Neural cell (in vitro differentiated cells): ENCODE measurements at regions not wholly inside any gene's neighbourhood (a gene's known extent, or its start where the extent isn't known, plus 50 kb on each side); places are given as distances from the start of the nearest gene placed in this dataset.
"Not testable (repeated sequence)": the region's sequence is repeated elsewhere in the genome, so short reads cannot be mapped to it uniquely, and the experiment has no call there.

Experiments used
- H2AFZ ChIP-seq: fragments of 200-600, 300-800 bp; sonication (generic), shearing (Covaris generic); 2 replicates; pipeline ENCODE4 v1.6.0; 2014; ENCODE audit warnings: low read depth, mild to moderate bottlenecking, antibody characterized with exemption, low read length, moderate library complexity
- H3F3A ChIP-seq: fragments of 200-600 bp; shearing (Covaris generic); 2 replicates; pipeline ENCODE4 v1.6.1; 2016; ENCODE audit warnings: mild to moderate bottlenecking, moderate library complexity, mixed read lengths, antibody characterized with exemption, low read length; ENCODE audit not compliant: insufficient read depth, poor library complexity, severe bottlenecking
- H3K27ac ChIP-seq: fragments of 200-600, 300-800 bp; sonication (generic), shearing (Covaris generic); 2 replicates; pipeline ENCODE4 v1.5.1; 2014; ENCODE audit warnings: mild to moderate bottlenecking, low read length, moderate library complexity
- H3K27me3 ChIP-seq: fragments of 300-800, 200-600 bp; sonication (generic), shearing (Covaris generic); 2 replicates; pipeline ENCODE4 v1.6.0; 2014; ENCODE audit warnings: mild to moderate bottlenecking, low read depth, low read length, moderate library complexity; ENCODE audit not compliant: insufficient read depth
- H3K36me3 ChIP-seq: fragments of 300-800, 200-600 bp; sonication (generic), shearing (Covaris generic); 2 replicates; pipeline ENCODE4 v1.5.1; 2014; ENCODE audit warnings: mild to moderate bottlenecking, antibody characterized with exemption, low read length, moderate library complexity; ENCODE audit not compliant: insufficient read depth
- H3K4me2 ChIP-seq: fragments of 300-800, 200-600 bp; sonication (generic), shearing (Covaris generic); 2 replicates; pipeline ENCODE4 v1.6.0; 2014; ENCODE audit warnings: mild to moderate bottlenecking, low read length
- H3K4me3 ChIP-seq: fragments of 300-800, 200-600 bp; sonication (generic), shearing (Covaris generic); 2 replicates; pipeline ENCODE4 v1.5.1; 2014; ENCODE audit warnings: mild to moderate bottlenecking, low read length, moderate library complexity
- H3K79me2 ChIP-seq: fragments of 200-600 bp; shearing (Covaris generic); replicated peaks from 2 replicates; pipeline ENCODE4 v1.6.0; 2014; ENCODE audit warnings: mild to moderate bottlenecking, low read length, moderate library complexity; ENCODE audit not compliant: insufficient read depth
- H3K9ac ChIP-seq: fragments of 300-800, 200-600 bp; sonication (generic), shearing (Covaris generic); 2 replicates; pipeline ENCODE4 v1.6.1; 2016; ENCODE audit warnings: mild to moderate bottlenecking, low read length, mixed read lengths
- H3K9me2 ChIP-seq: fragments of 200-600 bp; shearing (Covaris generic); 2 replicates; pipeline ENCODE4 v1.6.1; 2016; ENCODE audit warnings: mild to moderate bottlenecking, low read length, mixed read lengths; ENCODE audit not compliant: insufficient read depth
- H3K9me3 ChIP-seq: fragments of 200-600, 300-800 bp; sonication (generic), shearing (Covaris generic); 2 replicates; pipeline ENCODE4 v1.6.1; 2016; ENCODE audit warnings: mild to moderate bottlenecking, mixed run types, low read length, moderate library complexity, mixed read lengths
- H4K20me1 ChIP-seq: fragments of 200-600 bp; shearing (Covaris generic); 2 replicates; pipeline ENCODE4 v1.6.1; 2016; ENCODE audit warnings: mild to moderate bottlenecking, mixed run types; ENCODE audit not compliant: insufficient read depth
- CTCF ChIP-seq: fragments of 450-650 bp; IDR thresholded peaks from 2 replicates; pipeline ENCODE4 v1.5.1; 2014; ENCODE audit warnings: antibody characterized with exemption, mild to moderate bottlenecking, moderate library complexity; ENCODE audit not compliant: poor library complexity, severe bottlenecking
- EP300 ChIP-seq: fragments of 450-650 bp; conservative IDR thresholded peaks from 2 replicates; pipeline ENCODE4 v1.6.1; 2014; ENCODE audit warnings: antibody characterized with exemption, mild to moderate bottlenecking, moderate library complexity; ENCODE audit not compliant: poor library complexity, severe bottlenecking
- EZH2 ChIP-seq: fragments of 200-600, 300-800 bp; shearing (Covaris generic), sonication (generic); IDR thresholded peaks from 2 replicates; pipeline ENCODE4 v1.6.1; 2014; ENCODE audit warnings: antibody characterized with exemption, low read length, borderline replicate concordance, mild to moderate bottlenecking; ENCODE audit not compliant: insufficient read depth, poor library complexity, severe bottlenecking
- MXI1 ChIP-seq: fragments of 450-650 bp; conservative IDR thresholded peaks from 2 replicates; pipeline ENCODE4 v1.6.1; 2014; ENCODE audit warnings: antibody characterized with exemption, mild to moderate bottlenecking; ENCODE audit not compliant: poor library complexity, severe bottlenecking
- POLR2AphosphoS5 ChIP-seq: IDR thresholded peaks from 2 replicates; pipeline ENCODE4 v1.6.1; 2012
- RAD21 ChIP-seq: fragments of 450-650 bp; conservative IDR thresholded peaks from 2 replicates; pipeline ENCODE4 v1.6.1; 2014; ENCODE audit warnings: antibody characterized with exemption, mild to moderate bottlenecking, moderate library complexity
- REST ChIP-seq: IDR thresholded peaks from 2 replicates; pipeline ENCODE4 v1.6.1; 2012; ENCODE audit warnings: borderline replicate concordance
- SMC3 ChIP-seq: fragments of 450-650 bp; conservative IDR thresholded peaks from 2 replicates; pipeline ENCODE4 v1.6.1; 2014; ENCODE audit warnings: antibody characterized with exemption, mild to moderate bottlenecking, moderate library complexity; ENCODE audit not compliant: poor library complexity
- TAF1 ChIP-seq: IDR thresholded peaks from 2 replicates; pipeline ENCODE4 v1.6.1; 2012; ENCODE audit warnings: low read depth

GRCh38 chr2:198857246-198857645 is 600.5 kb downstream of the SATB2 start:
- TF ChIP-seq TAF1 (no peak), EP300 (no peak), RAD21 (no peak), SMC3 (no peak), CTCF (no peak), MXI1 (no peak), POLR2AphosphoS5 (no peak), REST (no peak), EZH2 (no peak)
- H3K9me3 ChIP-seq = peaks cover 6% of the 10 kb centered on the region

GRCh38 chr2:198855746-198856145 is 602.0 kb downstream of the SATB2 start:
- not testable (repeated sequence) for H3F3A ChIP-seq, H2AFZ ChIP-seq, H3K36me3 ChIP-seq, H3K9me3 ChIP-seq, H3K27ac ChIP-seq, H3K4me2 ChIP-seq, H3K9me2 ChIP-seq, H3K9ac ChIP-seq, H3K4me3 ChIP-seq, H3K79me2 ChIP-seq, H3K27me3 ChIP-seq, H4K20me1 ChIP-seq

More at GRCh38 chr2:198857246-198857645, 600.5 kb downstream of the SATB2 start:
- Histone ChIP-seq H3K79me2 (no peaks in the 10 kb centered on the region), H3K27me3 (no peaks in the 10 kb centered on the region), H3K4me3 (no peak overlapping the region), H3K4me2 (no peak overlapping the region), H2AFZ (no peak overlapping the region), H3K9me2 (no peaks in the 10 kb centered on the region), H3K36me3 (no peaks in the 10 kb centered on the region), H4K20me1 (no peaks in the 10 kb centered on the region), H3K27ac (no peak overlapping the region), H3F3A (no peaks in the 10 kb centered on the region), H3K9ac (no peak overlapping the region)

- no peaks in the 10 kb centered on the region for H3K27me3 ChIP-seq
Observed at GRCh38 chr2:198852248-198852647, 605.5 kb downstream of the SATB2 start.

More at GRCh38 chr2:198852248-198852647, 605.5 kb downstream of the SATB2 start:
- H3K27ac ChIP-seq = no peak overlapping the region
- no peaks in the 10 kb centered on the region for H3F3A ChIP-seq
- no peak for TF ChIP-seq MXI1
- no peak for TF ChIP-seq EZH2
- no peak for TF ChIP-seq TAF1
- no peak for TF ChIP-seq CTCF
- TF ChIP-seq RAD21 = no peak
- no peak for TF ChIP-seq POLR2AphosphoS5
- no peak for TF ChIP-seq REST
- TF ChIP-seq EP300 = no peak
- no peak for TF ChIP-seq SMC3
- no peaks in the 10 kb centered on the region for H3K36me3 ChIP-seq
- H3K4me3 ChIP-seq = no peak overlapping the region
- no peaks in the 10 kb centered on the region for H3K79me2 ChIP-seq
- no peak overlapping the region for H3K9ac ChIP-seq
- H3K9me2 ChIP-seq = no peaks in the 10 kb centered on the region
- no peaks in the 10 kb centered on the region for H4K20me1 ChIP-seq
- no peak overlapping the region for H2AFZ ChIP-seq
- H3K4me2 ChIP-seq = no peak overlapping the region
- no peaks in the 10 kb centered on the region for H3K9me3 ChIP-seq
